Ovary (tissue), 7 donors: ENCODE measurements at regions not wholly inside any gene's neighbourhood (a gene's known extent, or its start where the extent isn't known, plus 50 kb on each side); places are given as distances from the start of the nearest gene placed in this dataset.

Experiments
- DNase-seq, 5 donors: peaks; one replicate each; pipeline ENCODE4 v3.0.0-alpha.2; 2019 to 2020
- H3K27ac ChIP-seq, 2 donors: fragments of 200-600 bp; one replicate each; pipeline versions ENCODE4 v1.5.1 to v1.8.0; 2019 to 2022
- H3K27me3 ChIP-seq: fragments of 200-600 bp; one replicate; pipeline ENCODE4 v1.8.0; 2022
- H3K36me3 ChIP-seq: fragments of 200-600 bp; sonication (generic); one replicate; pipeline ENCODE4 v1.5.1; 2019
- H3K4me1 ChIP-seq: one replicate; pipeline ENCODE4 v1.8.1; 2013; ENCODE audit warnings: mild to moderate bottlenecking, moderate library complexity; ENCODE audit not compliant: insufficient read depth
- H3K4me3 ChIP-seq: fragments of 200-600 bp; sonication (generic); one replicate; pipeline ENCODE4 v1.5.1; 2017
- H3K9me3 ChIP-seq, 2 donors: fragments of 200-600 bp in 1 of 2; sonication (generic) in 1 of 2; one replicate each; pipeline versions ENCODE4 v1.5.1 to v1.8.1; 2013 to 2019; ENCODE audit warnings: mild to moderate bottlenecking in 1 of 2, moderate library complexity in 1 of 2
- CTCF ChIP-seq, 3 donors: fragments of 450-650 bp in 2 of 3; fragments of 200-600 bp in 1 of 3; IDR thresholded peaks; one replicate each; pipeline versions ENCODE4 v1.5.1 to v1.8.0; 2016 to 2022; ENCODE audit warnings: antibody characterized with exemption in 3 of 3, mild to moderate bottlenecking in 1 of 3
- EP300 ChIP-seq: sonication (generic); formaldehyde crosslinking; IDR thresholded peaks from one replicate; pipeline ENCODE4 v1.6.1; 2017; ENCODE audit warnings: antibody characterized with exemption
- POLR2A ChIP-seq: fragments of 450-650 bp; IDR thresholded peaks from one replicate; pipeline ENCODE4 v1.6.1; 2017; ENCODE audit warnings: antibody characterized with exemption, mild to moderate bottlenecking, moderate library complexity
- WGBS, 3 donors: extraction: QIAGEN DNeasy Blood & Tissue Kit in 1 of 3; methylation state at CpG; one replicate each; pipeline versions ENCODE4 v1.1.5 to v1.1.7; 2013 to 2017; 5-methylcytosine and 5-hydroxymethylcytosine counted together
- intact Hi-C, 4 donors: fragments of 100-400 bp; cut with DNase I; formaldehyde crosslinking; loops; one replicate each; pipeline versions ENCODE4 v1.11.0 to v1.15.1; 2022 to 2023
- donor health status: DM: no; HTN: no; CAD: no; lungs with moderate emphysema.
- donor health status: DM: no; HTN: no; CAD: no.
- donor health status: Bipolar disorder and iron deficiency.
- donor health status: DM: no; HTN: no; CAD: no.
- donor health status: DM: yes; HTN: yes; CAD: no.

DNA sequence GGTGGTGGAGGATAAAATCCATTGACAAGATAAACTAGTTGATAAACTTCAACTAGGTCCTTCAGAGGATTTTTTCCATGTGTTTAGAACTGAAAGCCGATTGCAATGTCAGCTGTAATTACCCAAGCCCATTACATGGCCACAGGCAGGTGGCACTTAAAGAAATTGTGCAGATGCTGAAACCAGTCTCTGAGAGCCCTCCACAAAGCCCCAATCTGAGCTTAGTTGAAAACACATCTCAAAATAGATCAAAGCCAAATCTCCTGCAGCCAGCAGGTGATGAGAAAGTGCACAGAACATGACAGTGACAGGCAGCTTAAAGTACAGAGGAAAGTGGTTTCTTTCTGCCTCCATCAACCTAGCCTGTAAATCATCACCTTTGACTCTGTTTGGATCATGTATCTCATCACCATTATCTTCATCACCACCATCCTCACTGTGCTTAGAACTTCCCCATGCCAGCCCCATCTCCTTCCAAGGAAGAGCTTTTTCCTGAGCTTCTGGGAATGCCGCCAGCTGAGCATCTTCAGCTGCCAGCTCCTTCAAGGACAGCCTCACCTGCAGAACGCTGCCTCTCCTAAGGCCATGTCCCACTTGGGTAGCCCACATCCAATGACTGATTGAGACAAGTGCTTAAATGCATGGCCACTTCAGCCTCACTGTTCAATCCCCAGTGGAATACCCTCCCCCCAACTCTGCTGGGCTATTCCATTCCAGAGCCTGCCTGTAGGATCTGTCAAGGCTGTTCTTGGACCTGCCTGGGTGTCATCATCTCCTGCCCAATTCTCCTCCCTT is 219.5 kb upstream of the TMEM132C start:
- intact Hi-C loops = no loop called here
- H3K27ac ChIP-seq = no peak overlapping the region
- no peaks in the 10 kb centered on the region for H3K9me3 ChIP-seq
- 47 to 73% (median 63%) methylated on average over 3 of the region's 3 CpGs for WGBS, 3 donors
- DNase-seq = no peak
- no peak for TF ChIP-seq EP300
- no peak for TF ChIP-seq POLR2A
- no peak for TF ChIP-seq CTCF (IDR thresholded peaks at IDR 0.05)
- no peaks in the 10 kb centered on the region for H3K4me1 ChIP-seq
- no peaks in the 10 kb centered on the region for H3K36me3 ChIP-seq
- no peak overlapping the region for H3K4me3 ChIP-seq
- no peaks in the 10 kb centered on the region for H3K27me3 ChIP-seq

DNA sequence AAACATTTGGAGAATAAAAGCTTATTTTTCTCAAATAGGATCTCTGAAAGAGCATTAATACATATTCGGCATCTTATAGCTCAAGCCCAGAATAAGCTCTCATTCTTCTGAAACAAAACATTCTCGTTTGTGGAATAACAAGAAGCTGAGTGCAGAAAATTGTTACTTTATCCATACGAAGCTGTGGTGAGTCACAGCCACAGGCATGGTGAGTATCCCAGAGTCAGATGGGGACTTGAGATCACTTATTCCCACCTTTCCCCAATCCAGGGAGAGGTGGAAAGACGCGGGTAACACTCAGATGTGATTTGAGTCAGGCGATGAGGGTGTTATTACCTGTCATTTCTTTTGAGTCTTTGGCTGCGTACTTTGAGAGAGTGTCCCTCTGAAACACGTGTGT is 214.6 kb upstream of the TMEM132C start:
- WGBS, 3 donors = 65 to 76% (median 71%) methylated on average over 8 of the region's 8 CpGs
- no peak overlapping the region for H3K4me3 ChIP-seq
- H3K4me1 ChIP-seq = no peaks in the 10 kb centered on the region
- H3K36me3 ChIP-seq = no peaks in the 10 kb centered on the region
- no peaks in the 10 kb centered on the region for H3K27me3 ChIP-seq
- intact Hi-C loops = no loop called here
- TF ChIP-seq CTCF (IDR thresholded peaks at IDR 0.05) (no peak), EP300 (no peak), POLR2A (no peak)
- DNase-seq = no peak
- H3K9me3 ChIP-seq = no peaks in the 10 kb centered on the region
- no peak overlapping the region for H3K27ac ChIP-seq

DNA sequence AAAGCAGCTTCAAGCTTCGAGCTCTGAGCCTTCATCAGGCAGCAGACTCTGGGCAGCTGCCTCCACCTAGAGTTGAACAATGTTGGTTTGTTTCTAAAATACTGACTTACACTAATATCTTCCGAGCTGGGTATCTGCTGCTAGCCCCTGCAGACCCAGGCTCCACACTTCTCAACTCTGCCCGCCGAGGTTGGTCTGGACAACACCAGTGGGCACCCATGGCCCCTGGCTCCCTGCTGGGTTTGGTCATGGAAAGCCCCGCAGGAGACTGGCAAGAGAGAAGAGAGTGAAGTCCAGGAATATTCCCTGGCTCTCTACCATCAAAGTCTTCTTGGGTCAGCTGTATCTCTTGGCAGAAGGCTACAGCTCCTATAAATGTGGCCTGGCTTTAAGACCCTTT is 214.2 kb upstream of the TMEM132C start:
- H3K4me1 ChIP-seq = no peaks in the 10 kb centered on the region
- intact Hi-C loops = no loop called here
- H3K9me3 ChIP-seq = no peaks in the 10 kb centered on the region
- no peak overlapping the region for H3K4me3 ChIP-seq
- no peak overlapping the region for H3K27ac ChIP-seq
- TF ChIP-seq CTCF (IDR thresholded peaks at IDR 0.05) (no peak), EP300 (no peak), POLR2A (no peak)
- H3K36me3 ChIP-seq = no peaks in the 10 kb centered on the region
- H3K27me3 ChIP-seq = no peaks in the 10 kb centered on the region
- no peak for DNase-seq
- WGBS, 3 donors = 73 to 84% (median 80%) methylated on average over 5 of the region's 5 CpGs

- no peak for TF ChIP-seq EP300
- no peak for TF ChIP-seq POLR2A
- no peak for TF ChIP-seq CTCF (IDR thresholded peaks at IDR 0.05)
- intact Hi-C loops = no loop called here
- DNase-seq = no peak
- H3K9me3 ChIP-seq = no peaks in the 10 kb centered on the region
- WGBS, 3 donors = 71 to 88% (median 81%) methylated on average over 6 of the region's 6 CpGs
- no peaks in the 10 kb centered on the region for H3K4me1 ChIP-seq
- no peaks in the 10 kb centered on the region for H3K36me3 ChIP-seq
- no peak overlapping the region for H3K4me3 ChIP-seq
- no peak overlapping the region for H3K27ac ChIP-seq
- H3K27me3 ChIP-seq = no peaks in the 10 kb centered on the region
These were observed 211.4 kb upstream of the TMEM132C start for GRCh38 chr12:128055567-128055966.
